HG03457 (cell line): ENCODE measurements at regions not wholly inside any gene's neighbourhood (a gene's known extent, or its start where the extent isn't known, plus 50 kb on each side); places are given as distances from the start of the nearest gene placed in this dataset.
"Not testable (repeated sequence)": the region's sequence is repeated elsewhere in the genome, so short reads cannot be mapped to it uniquely, and the experiment has no call there.

Experiments used
- ATAC-seq: cut with Tn5 transposase; IDR thresholded peaks from one replicate; pipeline ENCODE4 v1.9.1; 2021; ENCODE audit warnings: moderate number of reproducible peaks; ENCODE audit not compliant: unreplicated experiment

DNA sequence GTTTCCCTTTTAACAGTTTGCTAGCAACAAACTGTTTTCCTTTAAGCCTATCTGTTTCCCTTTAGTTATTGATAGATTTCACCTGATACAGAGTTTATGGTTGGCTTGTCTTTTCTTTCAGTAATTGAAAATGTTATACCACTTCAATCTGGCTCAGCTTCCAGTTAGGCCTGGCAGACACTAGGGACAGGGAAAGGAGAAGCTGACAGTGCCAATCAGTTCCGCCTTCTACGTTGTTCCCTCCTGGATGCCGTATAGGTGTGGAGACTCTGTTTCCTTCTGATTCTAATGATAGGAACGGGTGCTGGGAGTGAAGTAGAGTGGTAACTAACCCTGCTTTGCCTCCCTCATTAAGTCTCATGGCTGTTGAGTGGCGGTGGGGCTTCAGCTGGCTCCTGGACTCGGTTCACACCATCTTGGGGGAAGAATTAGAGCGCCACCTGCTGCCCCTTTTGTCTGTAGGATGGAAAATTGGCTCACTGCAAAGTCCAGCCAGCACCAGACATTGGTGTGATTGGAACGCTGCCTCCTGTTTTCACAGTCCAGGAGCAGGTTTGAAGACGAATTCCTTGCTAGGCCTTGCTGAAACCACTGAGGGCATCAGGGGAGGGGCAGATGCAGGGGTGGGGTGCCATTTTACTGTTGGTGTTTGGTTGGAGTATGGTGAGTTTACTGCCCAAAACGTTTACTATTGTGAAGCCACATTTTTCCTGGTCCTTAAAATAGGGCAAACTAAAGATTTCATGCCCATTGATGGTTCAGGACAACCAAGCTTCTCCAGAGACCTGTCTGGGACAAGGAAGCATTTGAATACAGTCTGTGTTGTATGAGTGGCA lies 1729.5 kb downstream of the GRIK2 start:
- ATAC-seq = peak; percentile 73

DNA sequence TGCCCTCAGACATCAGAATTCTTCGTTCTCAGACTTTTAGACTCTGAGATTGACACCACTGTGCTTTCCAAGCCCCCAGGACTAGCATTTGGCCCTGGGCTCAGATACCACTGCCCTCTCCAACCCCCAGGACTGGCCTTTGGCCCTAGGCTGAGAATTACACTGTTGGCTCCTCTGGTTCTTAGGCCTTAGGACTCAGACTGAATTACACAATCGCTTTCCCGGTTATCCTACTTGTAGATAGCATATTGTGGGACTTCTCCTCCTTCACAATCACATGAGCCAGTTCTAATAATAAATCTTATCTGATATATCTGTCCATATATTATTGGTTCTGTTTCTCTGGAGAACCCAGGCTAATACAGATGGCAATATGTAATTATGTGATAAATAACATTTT lies 1725.5 kb downstream of the GRIK2 start:
- no peak for ATAC-seq

DNA sequence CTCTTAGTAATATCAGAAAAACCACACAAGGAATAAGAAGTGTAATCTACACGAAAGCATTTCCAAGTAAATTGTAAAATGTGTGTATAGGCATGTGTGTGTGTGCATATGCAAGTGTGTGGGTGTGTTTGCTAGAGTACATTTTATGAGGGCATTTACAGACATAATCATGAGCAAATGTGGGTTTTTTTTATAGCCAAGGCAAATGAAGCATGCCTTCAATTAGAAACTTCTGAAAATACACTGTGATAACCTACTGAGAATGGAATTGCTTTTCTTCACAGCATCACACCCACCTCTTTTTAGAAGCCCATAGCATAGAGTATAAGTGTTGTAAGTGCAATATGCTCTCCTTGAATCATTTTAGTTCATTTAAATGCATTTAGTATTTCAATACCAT lies 1721.1 kb downstream of the GRIK2 start:
- ATAC-seq = no peak

DNA sequence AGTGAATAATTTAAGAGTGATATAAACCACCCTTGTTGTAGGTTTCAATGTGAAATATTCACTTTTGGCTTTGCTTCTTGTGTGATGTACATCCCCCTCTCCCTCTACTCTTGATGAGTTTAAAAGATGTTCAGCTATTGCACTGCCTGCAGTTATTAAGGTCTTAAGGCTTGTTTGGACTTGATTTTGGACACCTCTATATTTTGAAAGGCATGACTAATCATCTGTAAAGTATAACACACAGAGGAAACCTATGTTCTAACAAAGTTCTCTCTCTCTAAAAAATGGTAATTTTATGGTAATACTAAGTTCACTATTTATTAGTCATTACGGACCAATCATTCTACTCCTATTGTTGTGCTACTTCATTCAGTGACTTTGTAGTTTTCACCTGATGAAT lies 1719.9 kb downstream of the GRIK2 start:
- ATAC-seq = no peak

DNA sequence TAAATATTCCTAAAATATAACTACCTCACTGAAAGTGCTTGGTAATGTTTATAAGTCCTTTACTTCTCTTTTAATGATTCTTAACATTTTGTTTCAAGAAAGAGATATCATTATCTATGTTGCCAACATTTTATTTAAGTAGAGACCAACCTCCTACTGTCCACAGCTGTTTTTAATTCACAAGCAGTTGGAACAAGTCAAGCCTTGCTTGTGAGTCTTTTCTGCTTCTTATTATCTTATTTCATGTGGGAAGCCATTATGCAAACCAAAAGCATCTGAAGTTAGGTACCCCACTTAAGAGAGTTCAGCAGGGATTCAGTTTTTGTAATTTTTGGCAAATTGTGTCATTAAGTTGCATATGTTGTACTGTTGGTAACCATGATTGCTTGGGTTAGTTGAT lies 1714.5 kb downstream of the GRIK2 start:
- no peak for ATAC-seq

DNA sequence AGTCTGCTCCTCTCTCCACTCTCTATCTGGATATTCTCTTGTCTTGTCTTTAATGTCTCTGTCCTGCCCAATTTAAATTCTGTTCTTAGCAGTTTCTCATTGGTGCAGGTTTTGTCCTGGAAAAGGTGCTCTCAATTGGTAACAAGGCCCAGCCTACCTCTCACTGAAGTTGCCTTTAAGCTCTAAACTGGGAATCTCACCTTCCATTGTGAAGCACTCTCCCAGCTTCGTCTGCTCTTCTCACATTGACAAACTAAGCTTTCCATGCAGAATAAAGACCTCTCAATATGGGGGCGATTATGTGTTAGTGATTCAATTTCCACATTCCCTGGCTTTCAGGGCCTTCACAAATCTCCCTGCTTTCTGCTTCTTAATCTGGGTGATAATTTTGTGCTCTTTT lies 1712.2 kb downstream of the GRIK2 start:
- ATAC-seq = no peak

DNA sequence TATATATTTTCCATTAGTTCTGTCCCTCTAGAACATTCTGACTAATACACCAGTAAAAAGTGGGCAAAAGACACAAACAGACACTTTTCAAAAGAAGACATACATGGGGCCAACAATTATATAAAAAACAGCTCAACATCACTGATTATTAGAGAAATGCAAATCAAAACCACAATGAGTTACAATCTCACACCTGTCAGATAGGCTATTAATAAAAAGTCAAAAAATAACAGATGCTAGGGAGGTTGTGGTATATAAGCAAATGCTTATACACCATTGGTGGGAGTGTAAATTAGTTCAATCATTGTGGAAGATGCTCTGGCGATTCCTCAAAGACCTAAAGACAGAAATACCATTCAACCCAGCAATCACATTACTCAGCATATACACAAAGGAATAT lies 1707.8 kb downstream of the GRIK2 start:
- no peak for ATAC-seq

DNA sequence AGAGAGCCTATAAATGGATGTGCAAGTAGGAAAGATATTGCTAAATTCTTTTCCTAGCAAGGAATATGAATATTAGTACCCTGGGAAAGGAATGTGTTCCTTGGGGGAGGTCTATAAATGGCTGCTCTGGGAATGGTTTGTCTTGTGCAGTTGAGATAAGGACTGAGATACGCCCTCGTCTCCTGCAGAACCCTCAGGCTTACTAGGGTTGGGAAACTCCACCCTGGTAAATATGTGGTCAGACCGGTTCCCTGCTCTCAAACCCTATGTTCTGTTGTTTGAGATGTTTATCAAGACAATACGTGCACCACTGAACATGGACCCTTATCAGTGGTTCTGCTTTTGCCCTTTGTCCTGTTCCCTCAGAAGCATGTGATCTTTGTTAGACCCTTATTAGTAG lies 1698.9 kb downstream of the GRIK2 start:
- ATAC-seq = not testable (repeated sequence)

DNA sequence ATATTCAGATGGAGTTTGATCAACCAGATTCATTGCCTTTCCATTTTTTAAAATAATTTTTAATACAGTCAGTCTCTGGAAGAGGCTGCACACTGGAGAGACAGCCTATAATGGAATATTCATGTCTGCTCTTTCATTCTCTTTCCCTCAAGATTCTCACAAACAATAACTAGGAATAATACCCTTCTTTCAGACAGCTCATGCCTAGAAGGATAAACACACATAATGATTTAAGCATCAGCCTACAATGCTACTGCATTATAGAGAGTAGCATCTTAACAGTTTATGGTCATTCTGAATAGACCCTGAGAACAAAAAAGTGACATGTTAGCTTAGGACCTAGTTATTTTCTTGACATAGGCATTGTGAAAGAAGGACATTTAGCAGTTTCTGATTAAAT lies 1692.3 kb downstream of the GRIK2 start:
- no peak for ATAC-seq

DNA sequence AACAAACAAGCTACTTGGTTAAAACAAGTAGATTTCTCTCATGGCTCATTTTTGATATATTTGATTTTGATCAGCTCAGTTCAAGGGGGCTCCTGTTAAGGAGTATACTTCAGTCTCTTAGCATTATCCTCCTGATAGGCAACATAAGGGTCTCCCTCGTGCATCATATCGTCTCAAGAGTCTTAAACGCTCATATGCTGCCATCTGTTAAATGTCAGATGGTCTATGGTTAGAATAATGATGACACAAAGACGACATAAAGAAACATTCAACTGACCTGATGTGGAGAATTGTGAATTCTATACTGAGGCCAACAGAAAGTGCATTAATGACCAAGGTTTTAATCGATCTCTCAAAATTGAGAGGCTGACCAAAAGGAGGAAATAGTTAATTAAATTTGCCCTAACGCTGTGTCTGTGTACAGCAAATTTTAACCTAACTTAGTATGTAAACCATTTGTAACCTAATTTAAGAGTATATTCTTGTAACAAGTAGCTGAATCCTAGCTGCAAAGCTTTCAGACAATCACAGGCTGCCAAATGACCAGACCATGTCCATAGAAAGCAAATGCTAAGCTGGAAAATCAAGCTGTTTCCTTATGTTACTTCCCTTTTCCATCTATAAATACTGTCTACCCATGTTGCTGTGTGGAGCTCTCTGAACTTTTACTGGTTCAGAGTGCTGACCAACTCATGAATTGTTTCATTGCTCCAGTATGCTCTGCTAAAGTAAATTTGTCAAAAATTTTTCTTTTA lies 1688.5 kb downstream of the GRIK2 start:
- no peak for ATAC-seq

DNA sequence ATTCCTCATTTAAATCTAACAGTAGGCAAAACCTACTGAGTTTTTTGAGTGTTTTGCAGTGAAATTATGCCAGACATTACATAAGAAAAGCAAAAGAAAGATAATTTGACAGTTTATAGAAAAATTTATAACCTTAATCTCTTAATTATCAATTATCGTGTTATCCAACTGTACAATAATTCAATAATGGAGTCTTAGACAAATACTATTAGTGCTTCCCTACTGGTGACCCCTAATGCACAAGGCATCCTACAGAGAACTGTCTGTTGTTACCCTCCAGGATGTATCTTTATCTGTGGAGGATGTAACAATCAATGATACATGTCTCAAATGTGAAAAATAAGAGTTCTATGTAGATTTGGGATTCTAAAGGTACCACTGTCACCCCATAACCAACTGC lies 1687.6 kb downstream of the GRIK2 start:
- ATAC-seq = no peak

DNA sequence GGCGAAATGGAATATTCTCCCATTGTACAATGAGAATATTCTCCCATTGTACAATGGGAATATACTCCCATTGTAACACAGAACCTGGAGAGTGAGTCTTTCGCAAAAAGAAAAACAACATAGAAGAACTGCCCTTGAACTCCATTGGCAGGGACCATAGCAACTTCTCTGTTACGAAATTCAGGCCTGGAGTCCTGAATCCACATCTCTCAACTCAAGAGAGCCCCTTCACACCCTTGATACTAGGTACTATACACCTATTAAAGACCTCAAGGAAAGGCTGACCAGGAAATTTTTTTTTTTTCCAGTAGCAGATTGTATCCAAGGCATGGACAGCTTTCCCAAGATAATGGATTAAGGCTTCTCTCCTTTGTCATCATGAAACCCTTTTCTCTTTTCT lies 1687.0 kb downstream of the GRIK2 start:
- no peak for ATAC-seq

DNA sequence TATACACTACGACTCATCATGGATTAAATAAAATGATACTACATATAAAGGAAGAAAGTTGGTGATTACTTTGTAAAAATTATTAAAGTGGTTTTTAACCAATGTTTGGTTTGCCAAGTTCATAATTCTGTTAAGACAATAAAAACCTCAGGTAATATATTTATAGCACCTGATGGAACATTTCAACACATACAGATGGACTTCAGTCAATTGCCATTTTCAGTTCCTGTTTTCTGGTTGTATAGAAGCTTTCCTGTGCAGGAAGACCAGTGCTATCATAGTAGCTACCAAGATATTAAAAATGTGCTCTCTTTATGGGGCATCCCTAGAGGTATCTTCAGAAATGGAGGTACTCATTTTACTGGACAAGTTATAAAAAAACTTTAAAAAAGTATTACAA lies 1686.4 kb downstream of the GRIK2 start:
- ATAC-seq = peak; percentile 95

DNA sequence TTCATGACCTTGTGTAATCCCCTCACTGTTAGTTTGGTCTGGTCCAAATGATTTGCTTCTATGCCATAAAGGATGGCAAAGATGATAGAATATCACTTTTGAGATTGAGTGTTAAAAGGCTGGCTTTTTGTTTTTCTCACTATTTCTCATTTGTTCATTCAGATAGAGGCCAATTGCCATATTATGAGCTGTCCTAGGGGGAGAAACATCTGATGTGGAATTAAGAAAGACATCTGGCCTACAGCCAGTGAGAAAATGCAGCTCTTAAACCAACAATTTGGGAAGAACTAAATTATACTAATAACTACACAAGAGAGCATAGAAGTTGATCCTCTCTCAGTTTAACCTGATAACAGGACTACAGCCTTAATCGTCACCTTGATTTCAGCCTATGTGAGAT lies 1668.6 kb downstream of the GRIK2 start:
- ATAC-seq = no peak

DNA sequence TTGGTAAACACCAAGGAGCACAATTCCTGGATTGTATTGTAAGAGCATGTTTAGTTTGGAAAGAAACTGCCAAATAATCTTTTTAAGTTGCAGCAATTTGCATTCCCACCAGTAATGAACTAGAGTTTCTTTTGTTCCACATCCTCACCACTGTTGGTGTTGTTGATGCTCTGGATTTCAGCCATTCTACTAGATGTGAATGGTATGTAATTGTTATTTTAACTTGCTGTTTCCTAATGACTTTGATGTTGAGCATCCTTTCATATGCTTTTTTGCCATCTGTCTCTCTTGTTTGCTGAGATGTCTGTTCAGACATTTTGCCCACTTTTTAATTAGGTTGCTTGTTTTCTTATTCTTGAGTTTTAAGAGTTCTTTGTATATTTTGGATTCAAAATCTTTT lies 1654.1 kb downstream of the GRIK2 start:
- ATAC-seq = no peak

DNA sequence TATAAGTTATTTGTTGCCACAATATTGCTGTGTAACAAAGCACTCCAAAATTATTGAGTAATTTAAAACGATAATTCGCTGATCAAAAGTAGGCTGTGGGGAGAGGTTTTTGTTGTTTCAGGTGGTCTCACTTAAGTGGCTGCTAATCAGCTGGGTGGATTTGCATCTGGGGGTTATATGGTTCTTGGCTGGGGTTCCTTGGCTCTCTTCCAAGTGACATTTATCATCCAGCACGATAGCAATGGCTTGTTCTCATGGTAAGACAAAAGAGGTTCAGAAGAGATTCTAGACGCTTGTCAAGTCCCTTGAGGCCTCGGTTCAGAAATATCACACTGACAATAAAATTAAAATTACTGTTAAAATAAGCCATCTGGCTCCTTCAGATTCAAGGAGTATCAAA lies 1648.8 kb downstream of the GRIK2 start:
- no peak for ATAC-seq

DNA sequence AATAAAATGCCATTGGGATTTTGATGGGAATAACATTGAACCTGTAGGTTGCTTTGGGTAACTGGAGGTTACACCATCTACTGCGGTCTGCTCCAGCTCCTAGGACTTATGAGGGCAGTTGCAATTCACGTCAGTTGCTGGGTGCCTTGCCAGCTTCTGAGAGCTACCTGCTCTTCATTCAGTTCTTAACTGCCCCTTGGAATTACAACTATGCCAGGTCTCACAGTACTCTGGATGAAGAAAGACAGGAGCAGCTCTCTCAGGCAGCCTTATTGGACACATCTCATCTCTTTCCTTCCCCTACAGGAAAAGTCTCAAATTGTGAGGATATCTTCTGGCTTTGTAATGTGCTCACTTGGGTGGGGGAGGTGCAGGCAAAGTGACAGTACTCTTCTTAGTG lies 1643.3 kb downstream of the GRIK2 start:
- no peak for ATAC-seq

DNA sequence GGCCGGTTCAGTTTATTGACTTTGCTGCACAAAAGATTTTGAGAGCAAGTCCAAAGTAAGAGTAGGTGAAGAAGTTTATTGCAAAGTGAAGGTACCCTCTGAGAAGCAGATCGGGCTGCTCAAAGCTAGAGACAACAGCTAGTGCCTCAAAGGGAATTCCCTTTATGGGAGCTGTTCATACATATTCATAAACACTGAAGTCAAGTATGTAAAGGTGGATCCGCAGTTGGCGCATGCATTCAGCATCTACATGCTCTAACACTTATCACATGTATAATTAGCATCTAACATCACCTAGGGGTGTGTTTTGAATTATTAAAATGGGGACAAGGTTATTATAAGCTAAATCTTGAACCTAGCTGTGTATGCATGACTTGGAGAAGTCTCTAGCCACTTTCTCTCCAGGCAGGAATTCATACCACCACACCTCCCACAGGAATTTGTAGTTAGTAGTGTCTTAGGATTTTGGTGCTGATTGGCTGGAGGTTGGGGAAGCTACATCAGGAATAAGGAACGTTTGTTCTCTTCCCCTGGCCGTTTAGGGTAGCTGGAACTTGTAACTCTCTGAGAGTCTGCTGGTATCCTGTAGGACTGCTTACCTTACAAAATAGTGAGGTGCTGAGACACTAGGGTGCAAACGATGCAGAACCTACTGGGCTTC lies 1633.9 kb downstream of the GRIK2 start:
- ATAC-seq = no peak

DNA sequence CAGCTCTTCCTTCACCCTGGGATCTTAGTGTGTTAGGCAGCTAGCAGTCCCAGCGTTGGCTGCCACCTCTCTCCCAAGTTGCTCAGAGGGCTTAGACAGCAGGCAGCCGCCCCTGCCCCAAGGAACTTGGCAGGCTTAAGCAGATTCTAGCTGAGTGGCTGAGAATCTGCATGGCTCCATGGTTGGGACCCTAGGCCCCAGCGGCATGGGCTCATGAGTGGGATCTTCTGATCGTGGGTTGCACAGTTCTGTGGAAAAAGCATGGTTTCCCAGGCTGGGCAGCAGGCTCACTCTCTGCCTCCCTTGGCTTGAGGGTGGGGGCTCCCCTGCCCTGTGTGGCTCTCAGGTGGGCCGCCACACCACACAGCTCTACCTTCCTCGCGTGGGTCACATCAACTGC lies 1624.9 kb downstream of the GRIK2 start:
- ATAC-seq = no peak

DNA sequence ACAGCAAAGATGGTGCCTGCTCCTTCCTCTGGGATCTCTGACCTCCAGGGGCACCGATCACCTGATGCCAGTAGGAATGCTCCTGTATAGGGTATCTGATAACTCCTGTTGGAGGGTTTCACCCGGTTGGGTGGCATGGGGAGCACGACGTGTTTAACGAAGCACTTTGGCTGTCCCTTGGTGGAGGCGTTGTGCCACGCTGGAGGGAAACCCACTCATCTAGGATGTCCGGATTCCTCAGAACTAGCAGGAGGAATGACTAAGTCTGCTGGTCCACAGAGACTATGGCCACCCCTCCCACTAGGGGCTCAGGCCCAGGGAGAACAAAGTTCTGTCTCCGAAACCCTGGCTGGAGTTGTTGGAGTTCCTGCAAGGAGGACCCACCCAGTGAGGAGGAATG lies 1624.4 kb downstream of the GRIK2 start:
- ATAC-seq = no peak

DNA sequence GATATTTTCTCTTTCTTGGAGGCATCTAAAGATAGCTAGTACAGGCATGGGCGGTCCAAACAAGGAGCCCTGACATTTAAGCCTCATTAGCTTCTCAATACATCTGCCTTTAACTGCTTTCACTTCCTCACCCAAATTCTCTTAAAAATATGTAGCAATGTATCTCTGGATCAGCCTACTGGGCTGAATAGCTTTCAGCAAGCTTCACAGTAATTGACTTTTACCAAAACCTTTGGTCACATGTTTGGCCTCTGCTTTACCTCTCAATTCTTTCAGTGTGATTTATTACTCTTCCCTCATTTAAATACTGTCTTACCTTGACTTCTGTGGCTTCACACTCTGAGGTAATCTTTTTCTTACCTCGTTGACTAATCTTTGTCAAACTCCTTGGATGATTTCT lies 1618.1 kb downstream of the GRIK2 start:
- no peak for ATAC-seq

DNA sequence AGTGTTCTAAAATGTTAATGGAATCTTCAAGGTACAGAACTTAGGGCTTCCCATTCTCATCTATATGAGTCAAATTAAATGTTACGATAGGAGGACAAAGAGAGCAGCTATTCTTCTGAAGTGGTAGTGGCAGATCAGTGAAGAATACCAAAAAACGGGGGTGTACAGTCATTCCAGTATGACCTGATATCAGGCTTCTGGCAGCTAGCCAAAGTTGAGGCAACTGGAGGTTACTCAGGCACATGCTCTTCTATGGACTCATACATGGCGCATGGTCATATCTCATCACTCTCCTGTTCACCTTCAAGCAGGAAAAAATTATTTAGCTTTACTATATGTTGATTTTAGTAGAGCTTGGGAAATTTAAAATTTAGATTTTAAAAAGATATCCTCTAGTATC lies 1608.8 kb downstream of the GRIK2 start:
- no peak for ATAC-seq
